ENCODE measurements at regions not wholly inside any gene's neighbourhood (a gene's known extent, or its start where the extent isn't known, plus 50 kb on each side); places are given as distances from the start of the nearest gene placed in this dataset.
"Not testable (repeated sequence)": the region's sequence is repeated elsewhere in the genome, so short reads cannot be mapped to it uniquely, and the experiment has no call there.

- DNase-seq = no peak
These were observed 55.9 kb upstream of the ALB start for GRCh38 chr4:73348185-73348584.

- DNase-seq = no peak
These were observed 56.6 kb upstream of the ALB start for GRCh38 chr4:73347497-73347896.

- no peak for DNase-seq
These were observed 58.6 kb upstream of the ALB start for GRCh38 chr4:73345399-73345975.

GRCh38 chr4:73344106-73344505 lies 60.0 kb upstream of the ALB start:
- DNase-seq = no peak

GRCh38 chr4:73343432-73343831 lies 60.7 kb upstream of the ALB start:
- DNase-seq = no peak

GRCh38 chr4:73341454-73341853 lies 62.6 kb upstream of the ALB start:
- peak; percentile 40 to 70 for DNase-seq

GRCh38 chr4:73340917-73341316 lies 63.2 kb upstream of the ALB start:
- no peak for DNase-seq

GRCh38 chr4:73335679-73336078 lies 68.4 kb upstream of the ALB start:
- DNase-seq = no peak

- DNase-seq = not testable (repeated sequence)
These were observed 72.1 kb upstream of the ALB start for GRCh38 chr4:73332012-73332411.

- no peak for DNase-seq
These were observed 70.7 kb upstream of the ANKRD17 start for GRCh38 chr4:73329300-73329699.

- DNase-seq = not testable (repeated sequence)
These were observed 67.2 kb upstream of the ANKRD17 start for GRCh38 chr4:73325776-73326175.

- DNase-seq = no peak
These were observed 58.5 kb upstream of the ANKRD17 start for GRCh38 chr4:73317092-73317491.

- DNase-seq = no peak
These were observed 56.5 kb upstream of the ANKRD17 start for GRCh38 chr4:73315091-73315490.

GRCh38 chr4:73312967-73313366 lies 54.4 kb upstream of the ANKRD17 start:
- no peak for DNase-seq

GRCh38 chr4:73311428-73311827 lies 52.8 kb upstream of the ANKRD17 start:
- DNase-seq = peak in 1 of 2 experiments; percentile 32

GRCh38 chr4:73309211-73309610 lies 50.6 kb upstream of the ANKRD17 start:
- no peak for DNase-seq

Data from NCI-H446 (cell line).